SK-N-SH (cell line): ENCODE measurements at regions not wholly inside any gene's neighbourhood (a gene's known extent, or its start where the extent isn't known, plus 50 kb on each side); places are given as distances from the start of the nearest gene placed in this dataset.

ENCODE experiments used
- CTCF ChIA-PET: fragments of 300-600, 350-600 bp; formaldehyde crosslinking; extraction: SDS; loops from one replicate; lab custom pipeline; 2021; lab: Yijun Ruan, JAX
- POLR2A ChIA-PET: fragments of 350-600 bp; sonication (Branson Sonifier 250); formaldehyde crosslinking; extraction: SDS; loops from one replicate; lab custom pipeline; 2020; ENCODE audit warnings: antibody characterized with exemption, inconsistent platforms; lab: Yijun Ruan, JAX
- DNase-seq: peaks from one replicate; pipeline ENCODE4 v3.0.0; 2012
- H2AFZ ChIP-seq: fragments of 200-600 bp; sonication (generic); 2 replicates; pipeline ENCODE4 v1.8.1; 2016; ENCODE audit warnings: antibody characterized with exemption, mild to moderate bottlenecking, low read depth
- H3F3A ChIP-seq: fragments of 200-600 bp; sonication (generic); replicated peaks from 2 replicates; pipeline ENCODE3; 2016; ENCODE audit warnings: antibody characterized with exemption, mild to moderate bottlenecking; ENCODE audit not compliant: insufficient read depth
- H3K27ac ChIP-seq, 2 experiments: fragments of 200-500 bp in 1 of 2; fragments of 200-600 bp in 1 of 2; sonication (Bioruptor generic) in 1 of 2; sonication (generic), shearing (Covaris generic) in 1 of 2; 2 replicates each; pipeline versions ENCODE4 v1.5.1 to v1.6.1; 2014 to 2016; ENCODE audit warnings: low read depth in 2 of 2, inconsistent platforms in 1 of 2, low read length in 1 of 2, mild to moderate bottlenecking in 1 of 2, mixed read lengths in 1 of 2
- H3K27me3 ChIP-seq: fragments of 200-600 bp; sonication (generic), shearing (Covaris generic); 2 replicates; pipeline ENCODE4 v1.6.1; 2016; ENCODE audit warnings: mixed run types; ENCODE audit not compliant: insufficient read depth
- H3K36me3 ChIP-seq, 2 experiments: fragments of 200-500 bp in 1 of 2; fragments of 200-600 bp in 1 of 2; sonication (Bioruptor generic) in 1 of 2; sonication (generic) in 1 of 2; replicated peaks in 1 of 2; 2 replicates each; pipeline versions ENCODE3 to v1.5.1; 2014 to 2016; ENCODE audit warnings: low read length in 1 of 2, mild to moderate bottlenecking in 1 of 2; ENCODE audit not compliant: insufficient read depth in 2 of 2, control insufficient read depth in 1 of 2
- H3K4me1 ChIP-seq, 2 experiments: fragments of 200-500 bp in 1 of 2; fragments of 200-600 bp in 1 of 2; sonication (Bioruptor generic) in 1 of 2; sonication (generic), shearing (Covaris generic) in 1 of 2; 2 replicates each; pipeline versions ENCODE4 v1.5.1 to v1.6.1; 2014 to 2016; ENCODE audit warnings: low read depth in 1 of 2, low read length in 1 of 2, mixed run types in 1 of 2; ENCODE audit not compliant: insufficient read depth in 2 of 2, control insufficient read depth in 1 of 2
- H3K4me2 ChIP-seq: fragments of 200-600 bp; sonication (generic), shearing (Covaris generic); 2 replicates; pipeline ENCODE4 v1.6.1; 2017; ENCODE audit warnings: mixed run types
- H3K4me3 ChIP-seq, 2 experiments: fragments of 200-500 bp in 1 of 2; fragments of 200-600 bp in 1 of 2; sonication (Bioruptor generic) in 1 of 2; sonication (generic), shearing (Covaris generic) in 1 of 2; 2 replicates each; pipeline versions ENCODE4 v1.5.1 to v1.8.1; 2014 to 2016; ENCODE audit warnings: low read depth in 2 of 2, inconsistent platforms in 1 of 2, low read length in 1 of 2, mild to moderate bottlenecking in 1 of 2, mixed read lengths in 1 of 2, moderate library complexity in 1 of 2
- H3K79me2 ChIP-seq: fragments of 200-600 bp; sonication (generic); 2 replicates; pipeline ENCODE4 v1.8.1; 2017; ENCODE audit warnings: mild to moderate bottlenecking; ENCODE audit not compliant: insufficient read depth
- H3K9ac ChIP-seq: fragments of 200-600 bp; sonication (generic); 2 replicates; pipeline ENCODE4 v1.6.1; 2017; ENCODE audit warnings: mixed run types
- H3K9me2 ChIP-seq: fragments of 200-600 bp; sonication (generic); 2 replicates; pipeline ENCODE4 v1.6.1; 2017; ENCODE audit warnings: mixed run types
- H3K9me3 ChIP-seq: fragments of 200-600 bp; sonication (generic); 2 replicates; pipeline ENCODE4 v1.6.1; 2017; ENCODE audit warnings: mixed run types, mild to moderate bottlenecking, moderate library complexity
- H4K20me1 ChIP-seq: fragments of 200-600 bp; sonication (generic); 2 replicates; pipeline ENCODE4 v1.6.1; 2017; ENCODE audit warnings: mild to moderate bottlenecking, mixed run types; ENCODE audit not compliant: insufficient read depth
- ELF1 ChIP-seq: IDR thresholded peaks from 2 replicates; pipeline ENCODE4 v1.4.0; 2012
- EZH2phosphoT487 ChIP-seq: fragments of 200-600 bp; sonication (generic); IDR thresholded peaks from 2 replicates; pipeline ENCODE4 v1.6.1; 2017; ENCODE audit warnings: low read depth, mixed run types, mild to moderate bottlenecking, antibody characterized with exemption, moderate library complexity, borderline replicate concordance
- FOSL2 ChIP-seq: IDR thresholded peaks from 2 replicates; pipeline ENCODE4 v1.4.0; 2012; ENCODE audit warnings: low read depth, mild to moderate bottlenecking, moderate library complexity, borderline replicate concordance
- FOXM1 ChIP-seq: IDR thresholded peaks from 2 replicates; pipeline ENCODE4 v1.4.0; 2012; ENCODE audit warnings: low read depth, mild to moderate bottlenecking
- GATA2 ChIP-seq: sonication (generic); formaldehyde crosslinking; IDR thresholded peaks from 2 replicates; pipeline ENCODE4 v1.5.0; 2020; ENCODE audit warnings: mild to moderate bottlenecking, missing genetic modification reagents
- IRF3 ChIP-seq: fragments of 150-350 bp; IDR thresholded peaks from 2 replicates; pipeline ENCODE4 v1.6.1; 2016; ENCODE audit warnings: mild to moderate bottlenecking, low read depth, low read length
- JUND ChIP-seq: IDR thresholded peaks from 2 replicates; pipeline ENCODE4 v1.4.0; 2012
- MAX ChIP-seq: IDR thresholded peaks from 2 replicates; pipeline ENCODE4 v1.4.0; 2012; ENCODE audit warnings: low read depth
- PBX3 ChIP-seq: IDR thresholded peaks from 2 replicates; pipeline ENCODE4; 2012
- POLR2AphosphoS5 ChIP-seq: IDR thresholded peaks from 2 replicates; pipeline ENCODE4 v1.6.1; 2012; ENCODE audit warnings: low read depth, low read length
- RAD21 ChIP-seq: IDR thresholded peaks from 2 replicates; pipeline ENCODE4 v1.6.1; 2012; ENCODE audit warnings: mild to moderate bottlenecking, low read length
- RCOR1 ChIP-seq: fragments of 150-350 bp; IDR thresholded peaks from 2 replicates; pipeline ENCODE4 v1.6.1; 2017; ENCODE audit warnings: antibody characterized with exemption, low read length
- SIN3A ChIP-seq: IDR thresholded peaks from 2 replicates; pipeline ENCODE4 v1.6.1; 2012; ENCODE audit warnings: low read depth, mild to moderate bottlenecking, low read length, moderate library complexity, borderline replicate concordance
- TAF1 ChIP-seq: IDR thresholded peaks from 2 replicates; pipeline ENCODE4 v1.6.1; 2012; ENCODE audit warnings: low read depth, mild to moderate bottlenecking, low read length, moderate library complexity, borderline replicate concordance
- WGBS: methylation state at CpG from one replicate; pipeline ENCODE4 v1.1.6; 2017; ENCODE audit warnings: low lambda C conversion rate; 5-methylcytosine and 5-hydroxymethylcytosine counted together

- POLR2A ChIA-PET = no interaction called here
- H2AFZ ChIP-seq = no peak overlapping the region
Observed at GRCh38 chr20:57811374-57812020, 101.7 kb upstream of the PMEPA1 start.

DNA sequence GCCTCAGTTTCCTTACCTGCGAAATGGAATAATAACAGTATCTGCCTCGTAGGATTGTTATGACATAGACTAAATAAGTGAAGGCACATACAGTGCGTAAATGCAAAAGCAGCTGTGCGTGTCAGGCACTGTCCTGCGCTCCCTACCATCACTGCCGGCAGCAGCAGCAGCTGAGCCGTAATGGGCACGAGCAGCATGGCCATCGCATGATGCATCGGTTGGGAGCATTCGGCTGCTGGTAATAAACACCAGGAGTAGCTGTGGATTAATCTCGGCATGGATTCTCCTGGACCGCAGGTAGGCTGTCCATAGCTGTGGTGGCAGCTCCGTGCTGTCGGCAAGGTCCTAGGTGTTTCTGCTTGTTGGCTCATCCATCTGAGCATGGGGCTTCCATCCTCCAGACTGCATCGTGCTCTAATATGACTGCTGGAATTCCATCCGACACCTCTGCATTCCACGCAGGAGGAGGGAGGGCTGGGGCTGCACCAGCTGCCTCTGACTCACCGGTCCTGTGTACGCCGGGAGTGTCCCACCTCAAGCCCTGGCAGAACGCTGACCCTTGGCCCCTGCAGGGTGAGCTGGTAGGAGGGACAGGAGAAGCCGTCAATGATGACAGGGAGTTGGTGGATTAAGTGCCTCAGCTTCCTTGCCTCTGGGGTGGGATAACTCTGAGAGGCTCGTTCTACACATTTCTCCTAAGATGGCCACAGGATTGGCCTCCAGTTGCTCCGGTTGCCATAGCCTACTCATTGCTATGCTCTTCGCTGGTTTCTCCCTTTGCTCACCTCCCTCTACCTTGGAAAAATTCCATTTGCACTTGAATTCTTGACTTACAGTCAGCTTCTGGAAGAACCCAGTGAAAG is 100.9 kb upstream of the PMEPA1 start:
- no peaks in the 10 kb centered on the region for H3K9me3 ChIP-seq
- H3K4me2 ChIP-seq = no peak overlapping the region
- ChIA-PET CTCF (interaction anchor here (0.9 to 2.0 kb wide), 3 partner anchors 77 to 276 kb away, joined by 3 to 10 read pairs (median 8); no protein-coding TSS in a partner anchor), POLR2A (interaction anchor here (0.9 to 1.3 kb wide), 2 partner anchors 100 to 277 kb away, joined by 3 to 5 read pairs; no protein-coding TSS in a partner anchor)
- no peak overlapping the region for H2AFZ ChIP-seq
- WGBS = 77% methylated on average over 13 of the region's 26 CpGs
- no peaks in the 10 kb centered on the region for H3K36me3 ChIP-seq
- TF ChIP-seq ELF1 = no peak
- no peak for TF ChIP-seq FOXM1
- no peak for TF ChIP-seq RAD21
- no peak for TF ChIP-seq PBX3
- no peak for TF ChIP-seq FOSL2
- TF ChIP-seq MAX = no peak
- no peak for TF ChIP-seq SIN3A
- no peak for TF ChIP-seq JUND
- no peak for TF ChIP-seq POLR2AphosphoS5
- no peak for TF ChIP-seq EZH2phosphoT487
- no peak for TF ChIP-seq GATA2 (CRISPR knock-in tag)
- no peak for TF ChIP-seq TAF1
- TF ChIP-seq, all 33 proteins: peak for 0
- Histone ChIP-seq H3K4me3 (no peak overlapping the region), H3K27ac (no peak overlapping the region; a peak in 1 of 4 replicates), H3K27me3 (no peaks in the 10 kb centered on the region), H4K20me1 (no peaks in the 10 kb centered on the region), H3K4me1 (peaks cover 0 to 49% of the 10 kb centered on the region in 2 experiments; a peak in 1 of 4 replicates), H3F3A (no peaks in the 10 kb centered on the region), H3K79me2 (no peaks in the 10 kb centered on the region), H3K9ac (no peak overlapping the region), H3K9me2 (no peaks in the 10 kb centered on the region)
- no peak for DNase-seq

More at GRCh38 chr20:57811374-57812020, 101.7 kb upstream of the PMEPA1 start:
- Histone ChIP-seq H3K27me3 (no peaks in the 10 kb centered on the region), H3K4me1 (peaks cover 0 to 48% of the 10 kb centered on the region in 2 experiments; a peak in 1 of 4 replicates), H3K4me3 (no peak overlapping the region), H3K79me2 (no peaks in the 10 kb centered on the region), H3K9me3 (no peaks in the 10 kb centered on the region), H3K36me3 (no peaks in the 10 kb centered on the region), H3K9ac (no peak overlapping the region), H3K4me2 (no peak overlapping the region), H3F3A (no peaks in the 10 kb centered on the region), H3K27ac (no peak overlapping the region), H4K20me1 (no peaks in the 10 kb centered on the region), H3K9me2 (no peaks in the 10 kb centered on the region)
- TF ChIP-seq GATA2 (CRISPR knock-in tag) (no peak), RCOR1 (no peak), IRF3 (no peak)
- 73% methylated on average over 9 of the region's 9 CpGs for whole genome bisulfite sequencing
- CTCF ChIA-PET = interaction anchor here (2.0 kb wide), 1 partner anchor 158 kb away, joined by 8 read pairs; no protein-coding TSS in a partner anchor
- DNase-seq = no peak
